GM18867 (cell line): ENCODE measurements at regions not wholly inside any gene's neighbourhood (a gene's known extent, or its start where the extent isn't known, plus 50 kb on each side); places are given as distances from the start of the nearest gene placed in this dataset.
A peak's percentile ranks its signal among the peaks of the same experiment; 100 is the strongest.

Experiments used
- ATAC-seq: cut with Tn5 transposase; IDR thresholded peaks from one replicate; pipeline ENCODE4 v1.9.1; 2021; ENCODE audit warnings: mild to moderate bottlenecking, moderate library complexity; ENCODE audit not compliant: unreplicated experiment

DNA sequence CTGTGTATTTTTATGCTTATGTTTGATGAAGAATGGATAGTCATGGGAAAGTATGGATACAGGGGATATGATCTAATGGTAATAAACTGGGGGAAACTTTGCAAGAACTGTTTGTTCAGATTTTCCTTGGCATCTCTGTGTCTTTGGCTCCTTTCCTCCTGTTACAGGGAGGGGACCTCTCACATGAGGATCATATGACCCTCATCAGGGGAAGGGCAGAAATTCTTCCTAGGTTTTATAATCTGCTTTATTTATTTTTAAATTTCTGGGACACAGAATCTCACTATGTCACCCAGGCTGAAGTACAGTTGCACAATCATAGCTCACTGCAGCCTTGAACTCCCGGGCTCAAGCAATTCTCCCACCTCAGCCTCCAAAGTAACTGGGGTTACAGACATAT lies 526.5 kb downstream of the CCER1 start:
- ATAC-seq, result no peak

GRCh38 chr12:90423965-90424364 lies 531.0 kb downstream of the CCER1 start:
- ATAC-seq, result no peak

DNA sequence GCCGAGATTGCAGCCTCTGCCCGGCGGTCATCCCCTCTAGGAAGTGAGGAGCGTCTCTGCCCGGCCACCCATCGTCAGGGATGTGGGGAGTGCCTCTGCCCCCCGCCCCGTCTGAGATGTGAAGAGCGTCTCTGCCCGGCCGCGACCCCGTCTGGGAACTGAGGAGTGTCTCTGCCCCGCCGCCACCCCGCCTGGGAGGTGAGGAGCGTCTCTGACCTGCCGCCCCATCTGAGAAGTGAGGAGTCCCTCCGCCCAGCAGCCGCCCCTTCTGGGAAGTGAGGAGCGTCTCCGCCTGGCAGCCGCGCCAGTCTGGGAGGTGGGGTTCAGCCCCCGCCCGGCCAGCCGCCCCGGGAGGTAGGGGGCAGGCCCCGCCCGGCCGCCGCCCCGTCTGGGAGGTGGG lies 544.0 kb downstream of the CCER1 start:
- no peak for ATAC-seq

- no peak for ATAC-seq
These were observed 547.1 kb downstream of the CCER1 start for GRCh38 chr12:90407841-90408240.

DNA sequence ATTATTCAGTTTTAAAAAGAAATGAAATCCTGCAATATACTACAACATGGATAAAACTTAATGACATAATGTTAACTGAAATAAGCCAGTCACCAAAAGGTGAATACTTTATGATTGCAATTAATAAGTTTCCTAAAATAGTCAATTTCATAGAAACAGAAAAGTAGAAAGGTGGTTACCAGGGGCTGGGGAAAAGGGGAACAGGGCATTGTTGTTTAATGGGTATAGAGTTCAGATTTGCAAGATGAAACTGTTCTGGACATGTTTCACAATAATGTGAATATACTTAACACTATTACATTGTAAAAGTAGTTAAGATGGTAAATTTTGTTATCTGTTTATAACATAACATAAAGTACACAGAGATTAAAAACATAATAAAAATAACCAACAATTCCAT lies 550.9 kb downstream of the CCER1 start:
- ATAC-seq, result peak; percentile 88

DNA sequence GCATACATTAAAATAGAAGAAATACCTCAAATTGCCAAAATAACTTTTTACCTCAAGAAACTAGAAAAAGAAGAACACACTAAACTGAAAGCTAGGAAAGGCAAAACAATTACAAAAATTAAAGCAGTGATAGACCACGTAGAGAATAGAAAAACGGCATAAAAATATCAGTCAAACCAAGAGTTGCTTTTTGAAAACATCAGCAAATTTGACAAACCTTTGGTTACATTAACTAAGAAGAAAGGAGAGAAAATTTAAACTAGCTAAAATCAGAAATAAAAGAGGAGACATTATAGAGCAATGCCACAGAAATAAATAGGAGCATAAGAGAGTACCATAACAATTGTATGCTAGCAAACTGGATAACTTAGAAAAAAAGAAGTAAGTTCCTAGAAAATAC lies 553.8 kb downstream of the CCER1 start:
- no peak for ATAC-seq

- no peak for ATAC-seq
These were observed 555.6 kb downstream of the CCER1 start for GRCh38 chr12:90399357-90399756.

GRCh38 chr12:90398285-90398836 lies 556.6 kb downstream of the CCER1 start:
- no peak for ATAC-seq

DNA sequence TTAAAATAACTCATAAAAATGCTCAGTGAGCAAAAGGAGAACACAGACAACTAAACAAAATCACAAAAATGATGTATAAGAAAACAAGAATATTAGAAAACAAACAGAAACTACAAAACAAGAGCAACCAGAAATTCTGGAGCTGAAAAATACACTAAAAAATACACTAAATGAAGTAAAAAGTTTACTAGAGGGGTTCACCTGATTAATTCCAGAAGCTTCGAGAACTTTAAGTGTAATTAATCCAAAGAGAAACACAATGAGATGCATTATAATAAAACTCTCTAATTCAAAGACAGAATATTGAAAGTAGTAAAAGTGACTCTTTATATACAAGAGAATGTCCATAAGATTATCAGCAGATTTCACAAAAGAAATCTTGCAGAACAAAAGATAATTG lies 558.4 kb downstream of the CCER1 start:
- ATAC-seq, result no peak

- no peak for ATAC-seq
These were observed 561.3 kb downstream of the CCER1 start for GRCh38 chr12:90393652-90394051.

DNA sequence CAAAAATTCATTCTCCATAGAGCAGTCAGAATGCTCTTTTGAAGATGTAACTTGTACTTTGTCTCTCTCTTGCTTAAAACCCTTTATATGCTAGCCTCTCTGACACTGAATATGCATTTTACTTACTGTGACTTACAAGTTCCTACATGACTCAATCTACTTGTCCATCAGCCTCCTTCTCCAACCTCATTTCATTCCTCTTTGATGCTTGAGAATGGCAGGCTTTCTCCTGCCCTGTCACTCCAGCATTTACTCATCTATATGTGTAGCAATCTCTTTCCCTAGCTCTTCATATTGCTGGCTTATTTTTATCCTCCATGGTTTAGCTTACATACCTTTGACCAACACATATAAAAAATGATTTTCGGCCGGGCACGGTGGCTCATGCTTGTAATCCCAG lies 561.9 kb downstream of the CCER1 start:
- ATAC-seq, result no peak

DNA sequence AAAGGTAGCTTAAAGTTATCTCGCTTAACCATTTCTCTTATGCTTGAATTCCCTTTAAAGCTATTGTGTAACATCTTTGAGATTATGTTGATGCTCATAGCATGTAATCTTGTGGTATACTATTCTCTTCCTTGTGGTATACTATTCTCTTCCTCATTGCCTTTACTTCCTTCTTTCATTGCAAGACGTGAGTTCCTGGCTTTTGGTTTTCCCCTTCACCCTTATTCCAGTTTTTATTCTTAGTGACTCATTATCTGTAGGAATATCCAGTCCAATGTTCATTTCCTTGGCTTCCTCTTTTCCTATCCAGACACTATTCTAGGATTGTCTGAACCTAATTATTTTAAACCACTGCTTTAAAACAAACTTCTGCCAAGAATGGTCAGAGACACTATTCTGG lies 564.0 kb downstream of the CCER1 start:
- no peak for ATAC-seq

DNA sequence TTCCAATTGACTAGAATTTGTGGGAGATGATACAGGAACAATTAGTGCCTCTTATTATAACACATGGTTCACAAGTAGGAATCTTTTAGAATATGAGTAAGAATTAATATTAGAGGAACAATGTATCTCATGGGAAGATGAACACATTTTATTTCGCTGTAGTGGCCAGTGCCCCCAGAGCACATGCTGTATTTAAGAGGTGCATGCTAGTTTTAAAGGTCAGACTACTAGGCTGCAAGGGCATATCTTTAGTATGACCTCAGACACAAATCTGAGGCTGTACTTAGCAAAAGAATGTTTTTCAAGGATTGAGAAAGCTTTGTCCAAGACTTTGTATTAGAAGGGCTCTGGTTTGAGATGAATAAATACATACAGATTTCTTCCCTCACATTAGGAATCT lies 586.9 kb downstream of the CCER1 start:
- no peak for ATAC-seq

DNA sequence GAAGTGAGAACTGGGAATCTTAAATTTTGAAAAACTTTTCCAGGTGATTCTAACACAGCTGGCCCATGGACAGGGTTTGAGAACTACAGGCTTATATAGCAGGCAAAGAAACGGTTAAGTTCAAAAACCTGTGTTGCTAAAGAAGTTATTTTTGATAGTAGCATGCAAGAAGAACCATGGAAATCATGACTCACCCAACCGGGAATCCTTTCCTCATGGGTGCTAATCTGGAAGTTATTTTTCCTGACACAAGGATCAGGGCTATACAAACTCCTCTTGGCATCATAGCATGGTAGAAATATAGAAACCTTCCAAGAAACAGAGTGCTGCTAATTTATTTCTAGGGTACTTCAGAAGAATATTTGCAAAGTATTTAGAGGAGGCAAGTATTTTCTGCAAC lies 588.7 kb downstream of the CCER1 start:
- ATAC-seq, result no peak

DNA sequence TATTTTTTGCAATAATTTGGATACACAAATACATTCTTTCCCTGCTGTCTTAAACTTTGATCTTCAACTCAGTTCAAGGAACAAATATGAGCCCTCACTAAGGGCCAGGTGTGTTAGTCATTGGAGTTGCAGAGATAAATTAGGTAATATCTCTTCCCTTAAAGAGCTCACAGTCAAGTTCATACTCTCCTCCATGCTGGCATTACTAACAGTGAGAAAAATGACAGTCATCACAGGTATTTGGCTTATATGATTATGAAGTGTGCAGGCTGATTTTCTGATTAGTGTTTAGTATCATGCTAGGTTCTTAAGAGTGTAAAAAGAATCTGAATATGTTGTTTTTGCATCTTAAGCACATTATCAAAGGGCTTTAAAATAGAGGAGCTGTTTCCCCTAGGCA lies 594.7 kb downstream of the CCER1 start:
- no peak for ATAC-seq

DNA sequence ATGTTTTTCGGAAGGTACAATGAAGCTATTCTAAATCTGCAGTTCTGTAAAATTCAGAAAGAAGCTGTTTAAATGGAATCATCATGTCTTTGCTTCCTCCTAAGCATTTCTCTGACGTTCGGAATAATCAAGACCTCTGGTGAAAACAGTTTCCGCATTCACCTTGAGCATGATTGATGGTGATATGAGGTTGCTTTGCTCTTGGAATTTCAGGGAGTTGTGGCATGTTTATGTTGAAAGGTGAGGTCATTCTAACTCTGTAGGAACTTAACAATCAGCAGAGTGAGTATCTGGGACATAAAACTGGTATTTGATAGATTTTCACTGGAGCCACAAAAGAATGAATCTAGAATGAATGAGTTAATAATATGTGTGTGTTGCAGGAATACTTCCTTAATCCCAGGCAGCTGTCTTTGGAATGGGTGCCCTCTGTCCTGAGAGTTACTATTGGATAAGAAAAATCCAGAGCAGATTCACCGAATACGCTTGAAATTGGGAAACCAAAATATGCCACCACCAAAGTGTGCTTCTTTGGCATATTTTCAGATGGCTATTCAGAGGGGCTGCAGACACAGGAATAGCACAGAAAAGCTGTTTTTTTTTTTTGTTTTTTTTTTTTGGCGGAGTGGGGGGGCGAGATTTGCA lies 599.1 kb downstream of the CCER1 start:
- no peak for ATAC-seq

- ATAC-seq, result no peak
These were observed 611.0 kb downstream of the CCER1 start for GRCh38 chr12:90343966-90344365.

GRCh38 chr12:90342081-90342480 lies 612.9 kb downstream of the CCER1 start:
- no peak for ATAC-seq

DNA sequence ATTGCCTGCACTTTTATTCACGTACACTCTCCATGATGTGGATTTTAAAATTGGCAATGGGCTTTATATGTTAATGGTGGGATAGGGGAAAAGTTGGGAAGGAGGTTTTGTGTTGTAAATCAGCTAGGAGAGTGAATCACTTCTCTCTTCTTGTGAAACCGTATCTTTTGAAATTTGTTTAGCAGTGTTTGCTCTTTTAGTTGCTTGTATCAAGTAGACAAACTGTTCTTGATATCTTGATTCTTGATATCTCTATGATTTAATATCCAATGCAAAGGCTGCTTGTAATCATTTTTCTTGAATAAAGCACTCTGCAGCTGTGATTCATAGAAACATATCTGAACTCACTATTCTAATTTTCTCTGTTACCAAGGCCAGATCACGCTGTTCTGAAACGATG lies 615.1 kb downstream of the CCER1 start:
- no peak for ATAC-seq

DNA sequence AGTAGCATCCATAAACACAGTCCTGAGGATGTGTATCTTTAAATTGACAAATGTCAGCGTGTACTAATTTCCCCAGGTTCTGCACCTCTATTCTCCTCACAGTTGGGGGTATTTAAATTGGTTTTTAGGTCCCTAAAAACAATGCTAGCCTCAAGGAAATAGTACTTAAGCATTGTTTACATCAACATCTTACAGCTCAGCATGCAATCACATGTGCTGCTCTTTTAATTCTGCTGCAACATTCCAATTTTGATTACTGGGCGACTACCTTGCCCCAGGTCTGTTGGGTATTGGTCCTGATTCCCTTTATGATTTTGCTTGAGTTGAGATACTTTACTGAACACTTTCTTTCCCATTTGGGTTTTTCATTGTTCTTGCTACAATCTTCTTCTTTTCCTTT lies 616.6 kb downstream of the CCER1 start:
- no peak for ATAC-seq

GRCh38 chr12:90337018-90337417 lies 618.0 kb downstream of the CCER1 start:
- no peak for ATAC-seq

DNA sequence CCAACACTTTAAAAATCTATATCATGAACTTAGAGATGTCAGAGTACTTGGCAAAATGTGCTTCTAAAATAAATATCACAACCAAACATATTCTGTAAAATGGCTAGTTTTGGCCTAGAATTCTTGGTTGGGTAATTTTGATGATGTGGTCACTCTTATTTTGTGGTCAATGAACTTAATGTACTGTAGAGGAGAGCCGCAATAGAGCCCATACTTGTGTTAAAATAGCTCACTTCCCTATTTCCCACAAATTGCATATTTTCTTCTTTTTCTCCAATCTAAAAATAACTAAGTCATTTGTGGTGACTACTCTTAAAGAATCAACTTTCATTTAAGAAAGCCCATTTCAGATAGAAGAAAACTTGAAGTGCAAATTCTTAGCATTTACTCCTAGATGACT lies 619.4 kb downstream of the CCER1 start:
- ATAC-seq, result no peak

DNA sequence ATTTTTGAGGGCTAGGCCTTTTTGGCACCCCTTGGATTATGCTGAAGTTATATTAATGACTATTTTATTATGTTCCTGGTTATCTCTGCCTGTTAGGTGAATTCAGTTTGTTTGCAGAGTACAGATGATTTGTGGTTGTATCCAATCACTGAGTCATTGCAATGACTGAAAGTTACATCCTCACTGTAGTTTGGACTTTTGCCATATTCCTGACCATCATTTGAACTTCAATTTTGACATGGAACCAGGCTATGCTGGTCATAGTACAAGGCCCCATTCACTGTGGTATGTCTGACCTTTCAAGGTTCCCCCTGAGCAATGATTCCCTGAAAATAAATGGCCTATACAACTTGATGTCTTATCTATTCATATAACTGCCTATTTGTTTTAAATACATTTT lies 621.0 kb downstream of the CCER1 start:
- ATAC-seq, result no peak
